Endodermal cell (in vitro differentiated cells): ENCODE measurements at regions not wholly inside any gene's neighbourhood (a gene's known extent, or its start where the extent isn't known, plus 50 kb on each side); places are given as distances from the start of the nearest gene placed in this dataset.

Experiments used
- DNase-seq: peaks from one replicate; pipeline ENCODE4 v3.0.0-alpha.2; 2017
- H3K27ac ChIP-seq: 2 replicates; pipeline ENCODE4 v1.5.1; 2013; ENCODE audit warnings: mild to moderate bottlenecking, low read depth, low read length, moderate library complexity
- H3K27me3 ChIP-seq: 2 replicates; pipeline ENCODE4 v1.6.1; 2013; ENCODE audit warnings: mild to moderate bottlenecking, low read length, moderate library complexity; ENCODE audit not compliant: insufficient read depth, control insufficient read depth, poor library complexity, severe bottlenecking
- H3K36me3 ChIP-seq: 2 replicates; pipeline ENCODE4 v1.7.0; 2013; ENCODE audit warnings: mild to moderate bottlenecking, low read length, moderate library complexity; ENCODE audit not compliant: control insufficient read depth, insufficient read depth
- H3K4me1 ChIP-seq: one replicate; pipeline ENCODE4 v1.7.0; 2013; ENCODE audit warnings: low read length; ENCODE audit not compliant: control insufficient read depth, insufficient read depth
- H3K4me3 ChIP-seq: 2 replicates; pipeline ENCODE4 v1.5.1; 2013; ENCODE audit warnings: mild to moderate bottlenecking, low read length, moderate library complexity
- H3K9ac ChIP-seq: 2 replicates; pipeline ENCODE4 v1.6.1; 2013; ENCODE audit warnings: mild to moderate bottlenecking, low read length, moderate library complexity; ENCODE audit not compliant: poor library complexity, severe bottlenecking; ENCODE audit errors: extremely low read depth
- H3K9me3 ChIP-seq: 2 replicates; pipeline ENCODE4 v1.6.1; 2013; ENCODE audit warnings: mild to moderate bottlenecking, low read length, moderate library complexity; ENCODE audit not compliant: control insufficient read depth
- H3K27ac Mint-ChIP-seq: 2 replicates; pipeline ENCODE4 v1.8.0; 2020; ENCODE audit warnings: mixed read lengths
- H3K27me3 Mint-ChIP-seq: 2 replicates; pipeline ENCODE4 v1.8.0; 2021; ENCODE audit warnings: mild to moderate bottlenecking, mixed read lengths; ENCODE audit not compliant: insufficient read depth
- H3K36me3 Mint-ChIP-seq: 2 replicates; pipeline ENCODE4 v1.8.0; 2020; ENCODE audit warnings: low read depth, mixed read lengths
- H3K4me1 Mint-ChIP-seq: 2 replicates; pipeline ENCODE4 v1.8.0; 2020; ENCODE audit warnings: mixed read lengths
- H3K4me3 Mint-ChIP-seq: 2 replicates; pipeline ENCODE4 v1.8.0; 2020; ENCODE audit warnings: mild to moderate bottlenecking, moderate library complexity, mixed read lengths
- H3K9me3 Mint-ChIP-seq: 2 replicates; pipeline ENCODE4 v1.8.0; 2020; ENCODE audit warnings: mild to moderate bottlenecking, mixed read lengths
- CTCF ChIP-seq: fragments of 200-600 bp; sonication (generic); conservative IDR thresholded peaks from 2 replicates; pipeline ENCODE4 v1.5.0; 2021; ENCODE audit warnings: antibody characterized with exemption, mild to moderate bottlenecking
- WGBS, 2 experiments: methylation state at CpG; one replicate each; pipeline versions ENCODE4 v1.1.5 to v1.1.7; 2013; ENCODE audit warnings: missing lambda C conversion rate in 2 of 2, mixed read lengths in 1 of 2; ENCODE audit not compliant: insufficient coverage in 1 of 2, insufficient read length in 1 of 2; 5-methylcytosine and 5-hydroxymethylcytosine counted together

- 88 to 100% methylated on average over 4 to 38 of the region's 39 CpGs for WGBS, 2 experiments
- no peaks in the 10 kb centered on the region for H3K36me3 Mint-ChIP-seq
- Histone ChIP-seq H3K9ac (no peak overlapping the region), H3K27ac (no peak overlapping the region), H3K27me3 (no peaks in the 10 kb centered on the region), H3K9me3 (no peaks in the 10 kb centered on the region), H3K36me3 (no peaks in the 10 kb centered on the region), H3K4me1 (no peaks in the 10 kb centered on the region), H3K4me3 (no peak overlapping the region)
- peak; percentile 45 for DNase-seq
- H3K27ac Mint-ChIP-seq: no peak overlapping the region
- H3K27me3 Mint-ChIP-seq: peaks cover 5% of the 10 kb centered on the region
- H3K4me1 Mint-ChIP-seq: no peaks in the 10 kb centered on the region
- H3K9me3 Mint-ChIP-seq: peaks cover 41% of the 10 kb centered on the region
- TF ChIP-seq CTCF: no peak
- H3K4me3 Mint-ChIP-seq: no peak overlapping the region
Measured at GRCh38 chrX:107323786-107324492, 117.5 kb downstream of the DNAAF6 start.

GRCh38 chrX:107324493-107325310 lies 118.3 kb downstream of the DNAAF6 start:
- Mint-ChIP-seq H3K4me1 (no peaks in the 10 kb centered on the region), H3K4me3 (peak overlapping the region; percentile 25), H3K27ac (no peak overlapping the region), H3K36me3 (no peaks in the 10 kb centered on the region), H3K9me3 (peaks cover 43% of the 10 kb centered on the region), H3K27me3 (peaks cover 5% of the 10 kb centered on the region)
- Histone ChIP-seq H3K36me3 (no peaks in the 10 kb centered on the region), H3K4me3 (no peak overlapping the region), H3K9ac (no peak overlapping the region), H3K9me3 (no peaks in the 10 kb centered on the region), H3K27ac (no peak overlapping the region), H3K27me3 (no peaks in the 10 kb centered on the region), H3K4me1 (no peaks in the 10 kb centered on the region)
- 10 to 22% methylated on average over 2 to 23 of the region's 23 CpGs for WGBS, 2 experiments
- DNase-seq: peak; percentile 96
- peak; percentile 63 for TF ChIP-seq CTCF

GRCh38 chrX:107325467-107325866 lies 119.1 kb downstream of the DNAAF6 start:
- Mint-ChIP-seq H3K4me3 (no peak overlapping the region), H3K36me3 (no peaks in the 10 kb centered on the region), H3K9me3 (peaks cover 40% of the 10 kb centered on the region), H3K4me1 (no peaks in the 10 kb centered on the region), H3K27me3 (peaks cover 7% of the 10 kb centered on the region), H3K27ac (no peak overlapping the region)
- no peak for TF ChIP-seq CTCF
- Histone ChIP-seq H3K9ac (no peak overlapping the region), H3K4me1 (no peaks in the 10 kb centered on the region), H3K9me3 (no peaks in the 10 kb centered on the region), H3K27ac (no peak overlapping the region), H3K36me3 (no peaks in the 10 kb centered on the region), H3K27me3 (no peaks in the 10 kb centered on the region), H3K4me3 (no peak overlapping the region)
- WGBS, 2 experiments: 89% methylated on average over 9 of the region's 9 CpGs; no CpG with 5 or more reads in 1 of the 2 experiments
- DNase-seq: peak; percentile 37
